ENCODE measurements at regions not wholly inside any gene's neighbourhood (a gene's known extent, or its start where the extent isn't known, plus 50 kb on each side); places are given as distances from the start of the nearest gene placed in this dataset.

GRCh38 chr3:70647823-70648222, 335.4 kb upstream of the MDFIC2 start:
- no peaks in the 10 kb centered on the region for H3K36me3 ChIP-seq (replicated peaks in 1 of 2; ENCODE audit: control insufficient read depth in 1 of 2, insufficient read depth in 2 of 2, low read length in 2 of 2)
- Mint-ChIP-seq H3K4me3 (no peak overlapping the region), H3K27ac (no peak overlapping the region), H3K27me3 (ENCODE audit: low read depth in 3 of 3) (peaks cover 0 to 2% (median 1%) of the 10 kb centered on the region in 3 donors), H3K36me3 (no peaks in the 10 kb centered on the region), H3K4me1 (no peaks in the 10 kb centered on the region), H3K9me3 (peaks cover 0 to 11% (median 0%) of the 10 kb centered on the region in 7 donors)
- H4K20me1 ChIP-seq (ENCODE audit: insufficient read depth, low read length): no peaks in the 10 kb centered on the region
- H3K79me2 ChIP-seq (ENCODE audit: insufficient read depth, low read length): no peaks in the 10 kb centered on the region
- no peak overlapping the region for H3K4me2 ChIP-seq (replicated peaks; ENCODE audit: extremely low read depth, low read length, poor library complexity, severe bottlenecking)
- TF ChIP-seq CTCF (IDR thresholded peaks at IDR 0.05): no peak
- H3K9ac ChIP-seq (ENCODE audit: insufficient read depth, low read length, poor library complexity, severe bottlenecking): no peak overlapping the region
- H2AFZ ChIP-seq (ENCODE audit: insufficient read depth, low read depth, low read length, poor library complexity, severe bottlenecking): no peak overlapping the region
- no CpG with 5 or more reads among the region's 2 CpGs for WGBS (ENCODE audit: insufficient coverage)
- H3K27me3 ChIP-seq (ENCODE audit: control insufficient read depth in 2 of 2, insufficient read depth in 2 of 2, low read length in 2 of 2): no peaks in the 10 kb centered on the region
- intact Hi-C loops (cut with micrococcal nuclease): no loop called here
- no peaks in the 10 kb centered on the region for H3K9me3 ChIP-seq (replicated peaks in 1 of 2; ENCODE audit: control insufficient read depth in 1 of 2, insufficient read depth in 1 of 2, low read length in 2 of 2)
- DNase-seq: no peak
- H3K4me3 ChIP-seq (replicated peaks in 1 of 3; ENCODE audit: low read depth in 2 of 3, low read length in 3 of 3): no peak overlapping the region
- no peak overlapping the region for H3K27ac ChIP-seq (ENCODE audit: low read depth in 1 of 2, low read length in 2 of 2)
- no peaks in the 10 kb centered on the region for H3K4me1 ChIP-seq (ENCODE audit: control insufficient read depth in 1 of 2, insufficient read depth in 2 of 2, low read length in 2 of 2)

GRCh38 chr3:70647094-70647493, 334.7 kb upstream of the MDFIC2 start:
- no peaks in the 10 kb centered on the region for H3K9me3 ChIP-seq (replicated peaks in 1 of 2; ENCODE audit: control insufficient read depth in 1 of 2, insufficient read depth in 1 of 2, low read length in 2 of 2)
- H3K4me3 ChIP-seq (replicated peaks in 1 of 3; ENCODE audit: low read depth in 2 of 3, low read length in 3 of 3): no peak overlapping the region
- H2AFZ ChIP-seq (ENCODE audit: insufficient read depth, low read depth, low read length, poor library complexity, severe bottlenecking): no peak overlapping the region
- Mint-ChIP-seq H3K27ac (no peak overlapping the region), H3K4me1 (no peaks in the 10 kb centered on the region), H3K9me3 (peaks cover 0 to 10% (median 0%) of the 10 kb centered on the region in 7 donors), H3K27me3 (ENCODE audit: low read depth in 3 of 3) (peaks cover 0 to 3% (median 2%) of the 10 kb centered on the region in 3 donors), H3K36me3 (no peaks in the 10 kb centered on the region), H3K4me3 (no peak overlapping the region)
- TF ChIP-seq CTCF (IDR thresholded peaks at IDR 0.05): no peak
- no peak for DNase-seq
- no peaks in the 10 kb centered on the region for H3K36me3 ChIP-seq (replicated peaks in 1 of 2; ENCODE audit: control insufficient read depth in 1 of 2, insufficient read depth in 2 of 2, low read length in 2 of 2)
- WGBS (ENCODE audit: insufficient coverage): 57% methylated on average over 1 of the region's 2 CpGs
- no peak overlapping the region for H3K4me2 ChIP-seq (replicated peaks; ENCODE audit: extremely low read depth, low read length, poor library complexity, severe bottlenecking)
- no peaks in the 10 kb centered on the region for H4K20me1 ChIP-seq (ENCODE audit: insufficient read depth, low read length)
- no peaks in the 10 kb centered on the region for H3K27me3 ChIP-seq (ENCODE audit: control insufficient read depth in 2 of 2, insufficient read depth in 2 of 2, low read length in 2 of 2)
- no peaks in the 10 kb centered on the region for H3K79me2 ChIP-seq (ENCODE audit: insufficient read depth, low read length)
- no peaks in the 10 kb centered on the region for H3K4me1 ChIP-seq (ENCODE audit: control insufficient read depth in 1 of 2, insufficient read depth in 2 of 2, low read length in 2 of 2)
- no peak overlapping the region for H3K9ac ChIP-seq (ENCODE audit: insufficient read depth, low read length, poor library complexity, severe bottlenecking)
- H3K27ac ChIP-seq (ENCODE audit: low read depth in 1 of 2, low read length in 2 of 2): no peak overlapping the region
- intact Hi-C loops (cut with micrococcal nuclease): no loop called here
